Lower leg skin (tissue), 3 donors: ENCODE measurements at regions not wholly inside any gene's neighbourhood (a gene's known extent, or its start where the extent isn't known, plus 50 kb on each side); places are given as distances from the start of the nearest gene placed in this dataset.

ENCODE experiments used
- POLR2A ChIP-seq, 2 donors: fragments of 450-650 bp; IDR thresholded peaks; one replicate each; pipeline ENCODE4 v1.6.1; 2016 to 2017; ENCODE audit warnings: antibody characterized with exemption in 2 of 2, mild to moderate bottlenecking in 1 of 2, moderate library complexity in 1 of 2
- TF ChIP-seq, protein P1 (sequence below), 3 donors: fragments of 450-650 bp; IDR thresholded peaks; one replicate each; pipeline ENCODE4 v1.5.1; 2016; ENCODE audit warnings: antibody characterized with exemption in 3 of 3, mild to moderate bottlenecking in 3 of 3, moderate library complexity in 2 of 3

DNA sequence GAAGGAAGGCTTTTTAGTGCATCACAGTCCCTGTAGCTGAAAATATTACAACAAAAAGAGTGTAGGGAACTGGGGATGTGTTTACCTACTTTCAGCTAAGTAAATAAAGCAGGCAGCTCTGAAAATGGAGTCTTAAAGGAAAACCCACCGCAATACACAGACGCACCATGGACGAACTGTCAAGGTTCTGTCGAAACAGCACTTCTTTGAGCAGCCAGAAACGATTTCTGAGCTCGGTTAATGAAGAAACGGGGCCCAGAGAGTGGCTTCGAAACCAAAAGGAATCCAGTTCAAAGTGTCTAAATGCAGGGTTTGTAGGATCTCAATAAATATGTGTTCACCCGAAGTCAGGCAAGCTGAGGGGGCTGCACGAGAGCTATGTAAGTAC lies 275.4 kb upstream of the NEBL start:
- TF ChIP-seq, protein P1, sequence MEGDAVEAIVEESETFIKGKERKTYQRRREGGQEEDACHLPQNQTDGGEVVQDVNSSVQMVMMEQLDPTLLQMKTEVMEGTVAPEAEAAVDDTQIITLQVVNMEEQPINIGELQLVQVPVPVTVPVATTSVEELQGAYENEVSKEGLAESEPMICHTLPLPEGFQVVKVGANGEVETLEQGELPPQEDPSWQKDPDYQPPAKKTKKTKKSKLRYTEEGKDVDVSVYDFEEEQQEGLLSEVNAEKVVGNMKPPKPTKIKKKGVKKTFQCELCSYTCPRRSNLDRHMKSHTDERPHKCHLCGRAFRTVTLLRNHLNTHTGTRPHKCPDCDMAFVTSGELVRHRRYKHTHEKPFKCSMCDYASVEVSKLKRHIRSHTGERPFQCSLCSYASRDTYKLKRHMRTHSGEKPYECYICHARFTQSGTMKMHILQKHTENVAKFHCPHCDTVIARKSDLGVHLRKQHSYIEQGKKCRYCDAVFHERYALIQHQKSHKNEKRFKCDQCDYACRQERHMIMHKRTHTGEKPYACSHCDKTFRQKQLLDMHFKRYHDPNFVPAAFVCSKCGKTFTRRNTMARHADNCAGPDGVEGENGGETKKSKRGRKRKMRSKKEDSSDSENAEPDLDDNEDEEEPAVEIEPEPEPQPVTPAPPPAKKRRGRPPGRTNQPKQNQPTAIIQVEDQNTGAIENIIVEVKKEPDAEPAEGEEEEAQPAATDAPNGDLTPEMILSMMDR (IDR thresholded peaks at IDR 0.05): no peak
- no peak for TF ChIP-seq POLR2A (IDR thresholded peaks at IDR 0.05)
